H9 (cell line): ENCODE measurements at regions not wholly inside any gene's neighbourhood (a gene's known extent, or its start where the extent isn't known, plus 50 kb on each side); places are given as distances from the start of the nearest gene placed in this dataset.

Experiments
- DNase-seq: peaks from one replicate; pipeline ENCODE4 v3.0.0-alpha.2; 2017
- H2AFZ ChIP-seq: one replicate; pipeline ENCODE4 v1.6.1; 2013; ENCODE audit warnings: mild to moderate bottlenecking, low read length, control low read depth, moderate library complexity
- H2AK5ac ChIP-seq: 2 replicates; pipeline ENCODE4 v1.6.1; 2013; ENCODE audit warnings: low read length, control low read depth, mixed read lengths; ENCODE audit not compliant: insufficient read length
- H2BK120ac ChIP-seq: one replicate; pipeline ENCODE4 v1.6.1; 2013; ENCODE audit warnings: low read depth, mild to moderate bottlenecking, low read length, control low read depth, inconsistent platforms; ENCODE audit not compliant: poor library complexity, severe bottlenecking
- H2BK12ac ChIP-seq: 2 replicates; pipeline ENCODE4 v1.6.1; 2013; ENCODE audit warnings: low read length, control low read depth, mixed read lengths, low read depth; ENCODE audit not compliant: insufficient read length
- H2BK15ac ChIP-seq: 2 replicates; pipeline ENCODE4 v1.6.1; 2013; ENCODE audit warnings: low read depth, low read length, control low read depth
- H2BK20ac ChIP-seq: one replicate; pipeline ENCODE4 v1.6.1; 2013; ENCODE audit warnings: low read depth, mild to moderate bottlenecking, low read length, control low read depth, inconsistent platforms; ENCODE audit not compliant: poor library complexity, severe bottlenecking
- H2BK5ac ChIP-seq: 2 replicates; pipeline ENCODE4 v1.6.1; 2013; ENCODE audit warnings: low read length, control low read depth, mixed read lengths; ENCODE audit not compliant: insufficient read length
- H3K14ac ChIP-seq: 2 replicates; pipeline ENCODE4 v1.6.1; 2013; ENCODE audit warnings: low read length, control low read depth; ENCODE audit not compliant: insufficient read depth
- H3K18ac ChIP-seq: 2 replicates; pipeline ENCODE4 v1.6.1; 2013; ENCODE audit warnings: low read depth, mild to moderate bottlenecking, mixed read lengths, low read length, control low read depth; ENCODE audit not compliant: insufficient read length
- H3K23ac ChIP-seq: 2 replicates; pipeline ENCODE4 v1.6.1; 2013; ENCODE audit warnings: low read length, control low read depth, mixed read lengths, low read depth; ENCODE audit not compliant: insufficient read length
- H3K23me2 ChIP-seq: 2 replicates; pipeline ENCODE4 v1.6.1; 2013; ENCODE audit warnings: low read depth, mild to moderate bottlenecking, mixed read lengths, low read length, control low read depth; ENCODE audit not compliant: insufficient read length, poor library complexity, severe bottlenecking
- H3K27ac ChIP-seq: 2 replicates; pipeline ENCODE4 v1.5.1; 2013; ENCODE audit warnings: low read length, control low read depth, mixed read lengths, low read depth; ENCODE audit not compliant: insufficient read length
- H3K27me3 ChIP-seq: 2 replicates; pipeline ENCODE4 v1.6.1; 2013; ENCODE audit warnings: low read length, control low read depth, inconsistent platforms; ENCODE audit not compliant: insufficient read depth
- H3K4ac ChIP-seq: 2 replicates; pipeline ENCODE4 v1.6.1; 2013; ENCODE audit warnings: low read depth, mild to moderate bottlenecking, control low read depth, inconsistent platforms, low read length, moderate library complexity
- H3K4me1 ChIP-seq: 2 replicates; pipeline ENCODE4 v1.6.1; 2013; ENCODE audit warnings: low read length, control low read depth, inconsistent platforms; ENCODE audit not compliant: insufficient read depth
- H3K4me2 ChIP-seq: 2 replicates; pipeline ENCODE4 v1.6.1; 2013; ENCODE audit warnings: low read length, control low read depth, mixed read lengths; ENCODE audit not compliant: insufficient read length, insufficient read depth
- H3K56ac ChIP-seq: 2 replicates; pipeline ENCODE4 v1.6.1; 2013; ENCODE audit warnings: low read depth, mild to moderate bottlenecking, mixed read lengths, low read length, control low read depth; ENCODE audit not compliant: insufficient read length
- H3K79me1 ChIP-seq: 2 replicates; pipeline ENCODE4 v1.6.1; 2013; ENCODE audit warnings: low read depth, mild to moderate bottlenecking, moderate library complexity, low read length, control low read depth, inconsistent platforms; ENCODE audit not compliant: insufficient read depth, poor library complexity, severe bottlenecking
- H3K79me2 ChIP-seq: 2 replicates; pipeline ENCODE4 v1.6.1; 2013; ENCODE audit warnings: low read length, control low read depth, inconsistent platforms; ENCODE audit not compliant: insufficient read depth
- H3K9ac ChIP-seq: 2 replicates; pipeline ENCODE4 v1.6.1; 2013; ENCODE audit warnings: low read length, control low read depth, mixed read lengths; ENCODE audit not compliant: insufficient read length; ENCODE audit errors: extremely low read depth
- H3K9me3 ChIP-seq: one replicate; pipeline ENCODE4 v1.6.1; 2013; ENCODE audit warnings: low read depth, low read length, inconsistent platforms; ENCODE audit not compliant: control insufficient read depth
- H3T11ph ChIP-seq: one replicate; pipeline ENCODE4 v1.6.1; 2013; ENCODE audit warnings: mild to moderate bottlenecking, low read length, control low read depth, inconsistent platforms
- H4K20me1 ChIP-seq: one replicate; pipeline ENCODE4 v1.6.1; 2013; ENCODE audit not compliant: control insufficient read depth, insufficient read length, insufficient read depth
- H4K5ac ChIP-seq: 2 replicates; pipeline ENCODE4 v1.6.1; 2013; ENCODE audit warnings: low read depth, mild to moderate bottlenecking, mixed read lengths, low read length, control low read depth; ENCODE audit not compliant: insufficient read length
- H4K8ac ChIP-seq: replicated peaks from 2 replicates; pipeline ENCODE4 v1.6.1; 2013; ENCODE audit warnings: low read length, control low read depth, mixed read lengths, low read depth; ENCODE audit not compliant: insufficient read length
- H4K91ac ChIP-seq: 2 replicates; pipeline ENCODE4 v1.6.1; 2013; ENCODE audit warnings: low read depth, mild to moderate bottlenecking, moderate library complexity, mixed read lengths, low read length, control low read depth; ENCODE audit not compliant: insufficient read length
- H3K27ac Mint-ChIP-seq, 3 experiments: 2 replicates in 2 of 3; 3 replicates in 1 of 3; pipeline ENCODE4 v1.8.0; 2020 to 2021; ENCODE audit warnings: mixed read lengths in 3 of 3, mild to moderate bottlenecking in 1 of 3, moderate library complexity in 1 of 3
- H3K27me3 Mint-ChIP-seq: 2 replicates; pipeline ENCODE4 v1.8.0; 2021; ENCODE audit warnings: low read depth, mild to moderate bottlenecking, moderate library complexity, mixed read lengths
- H3K36me3 Mint-ChIP-seq, 3 experiments: 2 replicates in 2 of 3; 3 replicates in 1 of 3; pipeline ENCODE4 v1.8.0; 2020 to 2021; ENCODE audit warnings: low read depth in 3 of 3, mixed read lengths in 3 of 3; ENCODE audit not compliant: insufficient read depth in 1 of 3
- H3K4me1 Mint-ChIP-seq, 2 experiments: 2 replicates each; pipeline ENCODE4 v1.8.0; 2020; ENCODE audit warnings: mixed read lengths in 2 of 2
- H3K4me3 Mint-ChIP-seq, 2 experiments: 2 replicates in 1 of 2; 3 replicates in 1 of 2; pipeline ENCODE4 v1.8.0; 2020 to 2021; ENCODE audit warnings: mild to moderate bottlenecking in 2 of 2, mixed read lengths in 2 of 2, moderate library complexity in 1 of 2
- H3K9me3 Mint-ChIP-seq, 2 experiments: 2 replicates in 1 of 2; 3 replicates in 1 of 2; pipeline ENCODE4 v1.8.0; 2020; ENCODE audit warnings: mild to moderate bottlenecking in 2 of 2, mixed read lengths in 2 of 2, moderate library complexity in 1 of 2
- CTCF ChIP-seq: fragments of 200-600 bp; sonication (generic); conservative IDR thresholded peaks from 3 replicates; pipeline ENCODE4 v1.8.0; 2021; ENCODE audit warnings: antibody characterized with exemption, mild to moderate bottlenecking
- WGBS: extraction: QIAGEN DNeasy Blood & Tissue Kit; methylation state at CpG from one replicate; pipeline ENCODE4 v1.1.7; 2013; ENCODE audit warnings: missing lambda C conversion rate, low lambda C conversion rate, mixed read lengths; ENCODE audit not compliant: insufficient read length; ENCODE audit errors: extremely low coverage; 5-methylcytosine and 5-hydroxymethylcytosine counted together

- Histone ChIP-seq H3K23me2 (no peaks in the 10 kb centered on the region), H2BK15ac (no peak overlapping the region), H2BK20ac (no peak overlapping the region), H4K8ac (no peak overlapping the region), H2BK12ac (no peak overlapping the region), H3K14ac (no peak overlapping the region), H4K91ac (no peak overlapping the region), H3K4me1 (no peaks in the 10 kb centered on the region), H3K79me2 (no peaks in the 10 kb centered on the region), H2BK5ac (no peak overlapping the region), H2AFZ (no peak overlapping the region), H3K4ac (no peak overlapping the region), H3K79me1 (no peaks in the 10 kb centered on the region), H2BK120ac (no peak overlapping the region), H3K4me2 (no peak overlapping the region), H4K20me1 (no peaks in the 10 kb centered on the region), H3T11ph (no peak overlapping the region), H2AK5ac (no peak overlapping the region), H3K9me3 (no peaks in the 10 kb centered on the region), H3K27ac (no peak overlapping the region), H3K27me3 (no peaks in the 10 kb centered on the region), H3K18ac (no peak overlapping the region), H3K56ac (no peak overlapping the region), H3K23ac (no peak overlapping the region), H3K9ac (no peak overlapping the region), H4K5ac (no peak overlapping the region)
- TF ChIP-seq CTCF: no peak
- no peak overlapping the region for H3K27ac Mint-ChIP-seq
- no peaks in the 10 kb centered on the region for H3K36me3 Mint-ChIP-seq
- no peak overlapping the region for H3K4me3 Mint-ChIP-seq
- H3K9me3 Mint-ChIP-seq: peaks cover 2% of the 10 kb centered on the region in 2 experiments; a peak in 2 of 5 replicates
- H3K27me3 Mint-ChIP-seq: no peaks in the 10 kb centered on the region
- WGBS: no CpG with 5 or more reads among the region's 4 CpGs
- DNase-seq: no peak
- H3K4me1 Mint-ChIP-seq: peaks cover 0 to 3% of the 10 kb centered on the region in 2 experiments; a peak in 1 of 4 replicates
Measured at GRCh38 chr7:126339813-126340212, 912.9 kb downstream of the GRM8 start.
